OCI-M2 (cell line): ENCODE measurements at regions not wholly inside any gene's neighbourhood (a gene's known extent, or its start where the extent isn't known, plus 50 kb on each side); places are given as distances from the start of the nearest gene placed in this dataset.

Experiments used
- DNase-seq: peaks from one replicate; lab custom pipeline; 2025; ENCODE audit not compliant: unreplicated experiment; lab: John Stamatoyannopoulos, UW

DNA sequence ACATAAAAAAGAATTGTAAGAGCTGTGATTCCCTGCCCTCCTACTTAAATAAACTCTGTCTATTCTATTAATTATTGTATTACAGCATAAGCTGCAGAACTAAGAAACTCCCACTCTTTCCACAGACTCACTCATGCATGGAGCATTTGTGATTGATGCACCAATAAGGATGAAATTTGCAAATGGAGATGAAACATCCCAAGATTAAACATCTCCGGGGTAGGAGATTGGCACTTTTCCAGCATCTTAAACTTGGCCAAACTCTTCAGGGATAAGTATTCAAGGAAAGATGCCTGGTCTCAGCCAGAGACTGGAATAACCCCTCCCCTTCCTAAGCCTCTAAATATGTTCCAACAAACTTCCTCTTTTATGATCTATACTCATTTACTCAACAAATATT lies 472.0 kb downstream of the ACTL7B start:
- no peak for DNase-seq

DNA sequence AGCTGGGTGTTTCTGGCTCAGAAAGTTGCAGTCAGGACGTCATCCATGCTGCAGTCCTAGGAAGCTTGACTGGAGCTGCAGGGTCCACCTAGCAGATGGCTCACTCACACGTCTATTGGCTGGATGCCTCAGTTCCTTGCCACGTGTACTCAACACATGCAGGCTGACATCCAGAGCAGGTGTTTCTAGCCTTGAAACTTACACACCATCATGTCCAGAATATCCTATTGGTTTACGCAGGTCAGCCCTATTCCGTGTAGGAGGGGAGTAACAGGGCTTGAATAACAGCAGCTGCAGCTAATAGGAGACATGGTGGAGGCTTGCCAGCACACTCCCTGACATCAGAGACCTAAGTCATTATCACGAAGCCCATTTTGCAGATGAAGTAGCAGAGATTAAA lies 473.5 kb downstream of the ACTL7B start:
- DNase-seq, result no peak

DNA sequence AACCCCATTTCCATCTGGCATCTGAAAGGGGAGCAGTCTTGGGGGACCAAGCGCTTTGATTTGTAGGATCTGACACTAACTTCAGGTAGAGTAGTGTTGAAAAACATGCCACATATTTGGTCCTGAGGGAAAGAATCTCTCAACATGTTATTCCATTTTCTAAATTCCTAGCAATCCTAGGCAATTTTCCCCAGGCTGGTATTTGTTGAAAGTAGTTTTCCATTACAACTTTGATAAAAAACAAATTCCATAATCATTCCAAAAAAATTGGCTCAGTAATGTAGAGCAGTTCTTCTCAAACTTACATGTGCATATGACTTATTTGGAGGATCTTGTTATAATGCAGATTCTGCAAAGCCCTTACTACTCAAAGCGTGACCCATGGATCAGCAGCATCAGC lies 477.9 kb downstream of the ACTL7B start:
- no peak for DNase-seq

DNA sequence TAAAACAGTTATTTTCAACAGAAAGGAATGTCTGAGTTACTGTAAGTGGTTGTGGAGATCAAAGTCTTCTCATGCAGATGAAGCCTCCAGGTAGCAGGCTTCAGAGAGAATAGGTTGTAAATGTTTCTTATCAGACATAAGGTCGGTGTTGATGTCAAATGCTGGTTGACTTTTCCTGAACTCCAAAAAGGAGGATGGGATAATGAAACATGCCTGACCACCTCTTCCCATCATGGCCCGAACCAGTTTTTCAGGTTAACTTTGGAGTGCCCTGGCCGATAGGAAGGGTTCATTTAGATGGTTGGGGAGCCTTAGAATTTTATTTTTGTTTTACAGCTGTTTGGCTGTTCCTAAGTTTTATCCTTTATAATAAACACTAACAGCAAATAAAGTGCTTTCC lies 478.4 kb downstream of the ACTL7B start:
- DNase-seq, result no peak

DNA sequence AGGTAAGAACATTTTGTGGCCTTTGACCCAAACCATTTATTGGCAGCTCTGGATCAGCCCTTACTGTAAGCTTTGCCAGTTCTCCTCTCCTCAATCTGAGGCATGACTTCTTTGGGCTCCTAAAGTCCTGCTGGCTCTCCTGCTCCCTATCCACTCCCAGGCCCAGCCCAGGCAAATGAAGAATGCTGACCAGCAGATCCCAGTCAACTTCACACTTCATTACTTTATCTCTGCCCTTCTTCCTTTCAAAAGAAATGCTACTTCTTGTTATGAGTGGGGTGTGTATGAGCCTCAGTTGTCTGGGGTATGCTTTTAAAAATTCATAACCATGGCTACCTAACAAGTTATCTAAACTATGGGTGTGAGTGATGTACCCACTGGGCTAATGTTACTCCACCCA lies 479.6 kb downstream of the ACTL7B start:
- DNase-seq, result no peak

DNA sequence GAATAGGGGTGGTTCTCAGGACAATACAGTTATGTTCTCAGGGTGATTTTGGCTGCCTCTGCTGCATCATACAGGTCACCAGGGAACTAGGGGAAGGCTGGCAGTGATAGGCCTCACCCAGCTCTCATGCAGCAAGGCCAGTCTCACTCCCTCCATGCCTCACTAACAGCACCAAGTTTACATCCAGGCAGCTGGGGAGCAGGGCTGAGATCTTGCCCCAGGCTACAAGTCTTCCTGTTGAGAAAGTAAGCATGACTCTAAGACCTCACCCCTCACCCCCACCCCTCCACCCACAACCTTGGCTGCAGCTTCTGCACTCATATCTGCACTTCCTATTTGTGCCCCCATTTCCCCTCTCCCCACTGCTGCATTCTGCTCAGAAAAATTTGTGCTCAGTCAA lies 481.2 kb downstream of the ACTL7B start:
- DNase-seq, result no peak

DNA sequence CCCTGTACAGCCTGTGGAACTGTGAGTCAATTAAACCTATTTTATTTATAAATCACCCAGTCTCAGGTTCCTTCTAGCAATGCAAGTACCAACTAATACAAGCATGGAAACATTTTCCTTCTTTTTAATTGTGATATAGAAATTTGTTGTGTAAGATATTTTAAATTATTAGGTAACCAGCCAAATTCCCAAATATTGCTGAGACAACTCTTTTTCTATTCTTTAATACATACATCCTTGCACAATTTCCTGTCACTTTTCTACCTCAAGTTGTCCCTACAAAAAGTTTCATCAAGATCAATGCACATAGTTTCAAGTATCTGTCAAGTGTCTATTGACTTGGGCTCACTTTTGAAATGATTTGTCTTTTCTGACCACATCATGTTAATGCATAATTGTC lies 488.6 kb downstream of the ACTL7B start:
- no peak for DNase-seq

DNA sequence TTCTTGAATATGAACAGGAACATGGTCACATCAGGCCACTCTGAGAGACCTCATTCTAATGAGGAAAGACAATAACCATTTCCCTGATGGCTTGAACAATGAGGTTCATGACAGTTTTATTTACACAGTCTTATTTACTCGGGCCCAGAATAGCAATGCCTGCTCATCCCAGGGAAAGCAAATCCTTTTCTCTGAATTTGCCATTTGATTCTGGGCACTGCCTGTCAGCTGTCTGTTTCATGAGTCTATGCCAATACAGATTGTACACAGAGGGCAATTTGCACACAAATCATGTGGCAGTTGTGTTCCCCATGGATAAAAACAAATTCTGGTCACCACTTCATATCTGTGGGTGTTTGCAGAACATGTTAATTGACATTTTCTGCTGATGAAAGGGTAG lies 492.5 kb downstream of the ACTL7B start:
- no peak for DNase-seq

DNA sequence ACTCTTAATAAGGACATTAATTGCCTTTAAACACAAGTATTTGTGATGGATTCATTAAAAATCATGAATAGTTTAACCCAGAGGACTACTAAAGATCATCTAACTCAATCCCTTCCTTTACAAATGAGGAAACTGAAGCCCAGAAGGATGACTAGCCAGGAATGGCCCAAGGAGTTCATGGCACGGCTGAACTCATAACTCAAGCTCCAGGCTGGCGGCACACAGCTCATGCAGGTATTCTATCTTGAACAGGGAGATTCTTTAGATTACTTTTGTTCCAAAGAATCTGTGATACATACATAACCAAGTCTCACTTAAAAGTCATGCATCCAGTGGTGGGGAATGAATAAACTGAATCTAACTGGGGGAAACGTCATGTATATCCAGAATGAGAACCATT lies 495.5 kb downstream of the ACTL7B start:
- DNase-seq, result no peak

DNA sequence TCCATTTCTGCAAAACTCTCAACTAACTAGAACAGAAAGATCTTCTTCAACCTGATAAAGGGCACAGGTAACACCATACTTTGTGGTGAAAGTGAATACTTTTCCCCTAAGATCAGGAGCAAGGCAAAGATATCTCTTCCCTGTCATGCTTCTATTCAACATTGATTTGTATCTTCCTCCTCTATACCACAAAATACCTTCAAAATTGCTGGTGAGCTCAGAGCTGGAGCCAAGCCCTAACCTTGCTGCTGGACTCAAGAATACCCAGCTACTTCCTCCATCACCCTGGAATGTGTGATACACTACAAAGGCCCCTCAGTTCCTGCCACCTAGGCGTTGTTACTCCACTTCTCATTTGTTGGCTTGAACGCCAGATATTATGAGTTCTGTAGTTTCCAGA lies 499.0 kb downstream of the ACTL7B start:
- DNase-seq, result no peak

DNA sequence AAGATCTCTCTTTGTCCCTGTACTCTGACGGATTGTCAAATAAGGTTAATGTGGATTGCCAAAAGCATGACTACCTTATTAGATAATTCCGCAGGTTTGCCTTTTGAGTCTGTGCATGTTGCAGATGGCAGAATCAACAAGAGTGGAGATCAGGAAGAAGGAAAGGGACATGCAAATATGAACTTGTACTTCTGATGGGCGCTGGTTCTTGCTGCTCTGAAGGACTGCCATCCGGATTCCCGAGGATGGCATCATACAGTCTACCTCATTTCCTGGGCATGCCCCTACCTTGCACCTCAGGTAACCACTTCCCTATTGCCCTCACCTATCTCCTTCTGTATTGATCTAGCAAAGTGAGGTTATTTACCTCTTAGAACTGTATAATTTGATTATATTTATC lies 504.2 kb downstream of the ACTL7B start:
- no peak for DNase-seq

DNA sequence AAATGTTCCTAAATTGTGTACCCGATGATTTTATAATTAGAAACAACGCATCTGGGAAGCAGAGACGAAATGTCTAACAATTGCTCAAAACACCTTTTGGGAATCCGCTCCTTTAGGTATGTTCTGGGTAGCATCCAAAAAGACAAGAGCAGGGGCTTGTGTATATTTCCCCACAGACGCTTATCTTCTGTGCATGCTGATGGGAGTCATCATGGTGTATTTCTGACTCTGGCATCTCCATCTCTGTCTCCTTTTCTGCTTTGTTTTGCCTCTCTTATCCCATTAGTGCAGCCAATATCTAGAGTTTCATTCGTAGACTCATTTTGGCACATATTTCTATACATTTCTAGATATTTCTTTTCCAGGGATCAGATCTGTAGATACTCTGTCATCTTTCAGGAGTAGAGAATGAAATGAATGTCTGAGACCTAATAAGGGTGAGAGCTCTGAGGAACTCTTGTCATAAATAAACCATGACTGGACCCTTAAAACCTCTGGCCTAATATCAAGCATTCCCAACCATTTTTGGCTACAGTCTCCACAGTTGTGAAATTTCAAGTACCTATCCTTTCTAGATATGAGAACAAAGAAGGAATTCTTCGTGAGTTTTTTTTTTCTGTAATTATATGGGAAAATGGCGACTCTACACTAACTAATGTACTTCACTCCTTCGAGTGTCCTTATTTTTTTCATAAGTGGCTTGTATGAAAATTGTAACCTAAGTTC lies 508.2 kb downstream of the ACTL7B start:
- no peak for DNase-seq

DNA sequence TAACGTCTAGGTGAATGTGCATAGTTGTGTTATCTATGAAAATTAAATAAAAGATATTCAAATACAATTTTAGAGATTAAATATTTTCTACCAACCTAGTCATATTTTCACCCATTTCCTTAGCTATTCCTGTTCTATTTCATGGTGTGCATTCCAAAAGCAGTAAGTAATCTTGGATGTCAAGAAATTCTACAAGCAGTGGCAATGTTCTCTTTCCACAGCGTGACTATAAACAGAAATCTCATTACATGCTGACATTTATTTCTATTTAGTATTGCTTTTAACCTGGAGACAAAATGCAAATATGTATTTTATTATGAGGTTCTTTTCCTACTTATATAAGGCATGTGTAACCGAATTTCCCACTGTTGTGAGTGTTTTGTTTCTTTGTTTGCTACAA lies 510.0 kb downstream of the ACTL7B start:
- no peak for DNase-seq

DNA sequence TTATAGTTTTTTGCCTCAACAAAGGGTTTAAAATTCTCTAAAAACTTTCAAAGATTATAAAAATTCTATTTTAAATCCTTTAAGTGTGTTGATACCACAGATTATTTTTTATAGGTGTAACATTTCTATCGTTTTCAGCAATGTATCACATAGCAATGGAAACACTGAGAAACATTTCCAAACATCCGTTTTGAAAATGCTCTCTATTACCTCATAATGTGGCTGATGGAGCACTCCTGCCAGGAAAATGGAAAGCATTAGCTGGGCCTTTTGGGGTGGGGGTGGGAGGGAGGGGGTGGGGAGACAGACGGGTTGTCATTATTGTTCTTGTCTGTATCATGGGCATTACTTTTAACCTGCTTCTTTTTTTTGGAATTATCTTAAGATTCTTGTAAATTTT lies 516.5 kb downstream of the ACTL7B start:
- no peak for DNase-seq

DNA sequence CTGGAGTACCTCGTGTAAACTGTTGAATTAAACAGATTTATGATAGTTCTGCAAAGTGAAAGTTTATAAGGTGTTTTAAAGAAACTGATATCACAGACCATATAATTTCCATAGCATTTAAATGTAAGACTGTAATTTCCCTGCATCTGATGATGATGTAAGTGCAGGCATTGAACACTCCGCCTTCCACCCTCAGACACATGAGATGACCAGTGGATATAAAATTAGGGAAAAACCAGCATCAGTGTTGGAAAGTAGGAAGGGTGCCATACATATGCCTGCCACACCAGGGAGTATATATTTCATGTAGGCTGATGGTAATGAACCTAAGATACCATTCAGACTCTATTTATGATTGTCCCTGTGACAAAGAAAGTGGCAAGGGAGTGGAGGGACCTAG lies 519.2 kb downstream of the ACTL7B start:
- DNase-seq, result no peak

DNA sequence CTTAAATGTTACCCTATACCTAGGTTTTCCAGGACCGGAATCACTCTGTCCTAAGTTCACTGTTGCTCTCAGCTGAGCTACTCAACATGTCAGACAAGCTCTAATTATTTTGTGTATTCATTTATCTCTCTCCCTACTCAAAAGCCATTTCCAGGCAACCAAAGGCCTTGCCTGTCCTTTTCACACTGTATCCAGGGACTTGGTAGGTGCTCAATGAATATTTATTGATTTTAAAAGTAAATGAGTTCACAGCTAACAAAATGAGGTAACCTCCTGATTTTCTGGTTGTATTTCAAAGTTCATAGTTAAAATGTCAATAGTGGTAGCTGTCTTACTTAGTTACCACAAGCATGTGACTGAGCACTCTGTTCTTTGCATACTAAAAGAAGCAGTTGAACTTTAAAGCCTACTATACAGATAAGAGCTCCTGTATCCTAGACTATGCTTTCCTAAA lies 522.2 kb downstream of the ACTL7B start:
- DNase-seq, result no peak

DNA sequence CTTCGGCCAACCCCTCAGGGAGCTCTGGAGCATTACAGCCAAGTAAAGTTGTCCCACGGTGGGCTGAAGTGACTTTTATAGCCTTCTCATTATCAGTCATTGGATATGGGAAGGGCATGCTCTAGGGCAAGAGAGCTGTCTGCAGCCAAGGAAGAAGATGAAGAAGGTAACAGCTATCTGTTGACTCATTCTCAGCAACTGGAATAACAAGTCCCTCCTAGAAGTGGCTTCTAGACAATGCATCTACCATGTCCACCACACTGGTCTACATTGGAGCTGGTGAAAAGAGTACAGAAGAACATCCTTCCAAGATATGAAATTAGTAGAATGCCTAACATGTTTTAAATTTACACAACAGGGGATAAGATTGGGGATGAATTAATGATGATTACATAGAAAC lies 524.2 kb downstream of the ACTL7B start:
- DNase-seq, result no peak

DNA sequence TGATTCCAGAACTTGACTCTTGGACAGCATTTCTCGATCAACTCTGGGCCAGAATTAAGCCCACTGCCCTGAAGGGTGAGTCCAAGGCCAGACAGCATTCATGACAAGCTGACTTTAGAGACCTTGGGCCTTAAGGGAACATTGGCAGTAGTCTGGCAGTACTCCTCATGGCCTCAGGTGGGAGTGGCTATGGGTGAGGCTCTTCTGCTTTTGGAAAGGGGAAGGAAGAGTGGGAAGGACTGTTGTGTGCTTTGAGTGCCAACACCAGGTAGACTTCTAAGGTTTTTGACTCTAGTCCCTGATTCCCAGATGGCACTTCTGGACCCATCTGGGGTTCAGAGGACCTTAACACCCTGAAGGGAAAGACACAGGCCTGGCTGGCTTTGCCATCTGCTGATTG lies 530.4 kb downstream of the ACTL7B start:
- no peak for DNase-seq

DNA sequence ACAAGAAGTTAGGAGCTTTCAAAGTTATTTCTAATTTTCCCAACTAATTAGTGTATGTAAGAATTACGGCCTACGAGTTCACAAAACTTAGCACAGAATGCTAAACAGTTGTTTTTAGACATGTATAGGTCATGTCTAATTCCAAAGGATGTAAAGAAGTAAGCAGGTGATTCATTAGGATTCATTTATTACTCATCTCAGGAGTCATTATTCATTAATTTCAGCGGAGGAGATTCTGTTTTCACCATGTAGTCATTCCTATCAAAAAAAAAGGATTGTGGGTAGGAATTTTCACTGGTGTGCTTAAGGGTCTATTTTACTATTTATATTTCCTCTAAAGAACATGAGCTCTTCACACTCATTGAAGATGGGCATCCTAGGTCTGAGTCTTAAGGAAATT lies 532.2 kb downstream of the ACTL7B start:
- no peak for DNase-seq

DNA sequence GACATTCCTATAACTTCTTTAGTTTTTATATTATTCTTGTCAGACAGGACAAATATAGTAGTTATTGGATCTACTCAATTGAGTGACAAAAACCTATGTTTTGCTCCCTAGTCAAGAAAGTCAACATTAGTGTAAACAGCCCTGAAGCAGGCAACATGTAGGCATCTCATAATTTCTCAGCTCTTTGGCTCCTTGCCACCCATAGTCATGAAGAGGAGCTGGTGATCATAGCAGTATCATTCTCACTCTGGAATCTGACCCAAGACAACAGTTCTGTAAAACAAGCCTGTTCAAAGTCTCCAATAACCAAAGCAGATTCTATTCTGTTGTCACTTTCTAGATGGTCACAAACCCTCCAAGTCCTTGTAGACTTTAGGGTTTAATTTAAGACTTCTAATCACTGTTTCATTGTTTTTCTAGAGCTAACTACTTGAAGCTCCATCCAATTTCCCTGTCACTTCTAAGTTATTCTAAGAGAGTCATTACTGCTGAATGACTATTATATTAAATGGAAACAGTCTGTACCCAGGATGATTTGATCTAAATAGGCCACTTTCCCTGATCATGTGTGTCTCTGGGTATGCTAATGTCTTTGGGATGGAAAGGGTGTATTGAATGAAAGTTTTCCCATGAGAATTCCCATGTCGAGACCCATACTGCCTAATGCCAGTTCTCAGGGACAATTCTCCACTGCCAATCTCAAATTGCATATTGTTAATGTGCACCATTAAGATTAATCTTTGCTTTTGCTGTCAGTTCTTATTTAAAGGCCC lies 533.3 kb downstream of the ACTL7B start:
- DNase-seq, result no peak

DNA sequence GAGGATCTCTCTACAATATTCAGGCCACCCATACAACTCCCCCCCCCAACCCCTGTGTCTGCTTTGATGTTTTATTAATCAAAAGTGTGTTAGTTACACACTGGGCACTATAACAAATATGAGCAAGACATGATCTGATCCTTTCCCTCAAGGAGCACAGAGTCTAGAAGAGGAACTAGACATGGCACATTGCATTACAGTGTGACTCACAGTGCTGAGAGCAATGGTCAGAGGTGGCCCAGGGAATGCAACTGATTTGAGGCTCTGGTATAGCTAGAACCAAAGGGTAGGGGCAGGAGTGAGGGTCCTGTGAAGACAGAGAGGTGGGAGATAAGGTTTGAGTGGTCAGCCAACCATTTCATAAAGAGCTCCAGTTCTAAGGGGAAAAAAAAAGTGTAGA lies 539.2 kb downstream of the ACTL7B start:
- DNase-seq, result no peak

DNA sequence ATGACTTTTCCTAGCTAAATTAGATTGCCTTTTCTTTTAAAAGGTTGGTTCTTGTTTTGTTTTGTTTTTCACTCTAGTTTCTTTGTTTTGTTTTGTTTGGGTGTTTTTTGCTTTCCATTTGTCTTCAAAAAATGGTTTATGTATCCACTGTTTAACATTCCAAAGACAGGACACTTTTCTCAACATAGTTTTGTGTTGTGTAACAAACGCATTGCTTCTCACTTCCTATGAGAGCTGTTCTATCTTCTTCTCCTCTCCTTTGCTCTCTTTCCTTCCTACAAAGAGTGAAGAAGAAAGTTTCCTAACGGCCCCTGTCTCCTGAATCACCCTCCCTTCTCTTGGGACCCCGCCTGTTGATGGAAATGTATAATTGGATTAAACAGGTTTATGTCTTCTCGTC lies 539.7 kb downstream of the ACTL7B start:
- DNase-seq, result no peak

DNA sequence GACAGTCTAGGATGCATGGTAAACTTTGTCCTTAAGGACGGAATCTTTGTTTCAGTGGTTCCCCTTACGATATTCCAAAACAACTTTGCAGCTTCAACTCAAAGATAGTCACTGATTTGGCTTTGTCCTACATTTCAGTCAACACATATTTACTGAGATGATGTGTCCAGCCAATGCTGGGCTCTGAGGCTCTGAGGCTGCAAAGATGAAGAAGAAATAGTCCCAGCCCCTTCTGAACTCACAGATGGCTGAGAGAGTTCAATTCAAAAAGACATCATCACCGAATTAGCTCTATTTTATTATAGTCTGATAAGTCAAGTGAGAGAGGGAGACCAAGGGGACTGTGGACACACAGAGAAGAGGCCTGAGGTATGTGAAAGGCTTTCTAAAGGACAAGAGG lies 544.0 kb downstream of the ACTL7B start:
- no peak for DNase-seq
